ENCODE measurements at regions not wholly inside any gene's neighbourhood (a gene's known extent, or its start where the extent isn't known, plus 50 kb on each side); places are given as distances from the start of the nearest gene placed in this dataset.

DNA sequence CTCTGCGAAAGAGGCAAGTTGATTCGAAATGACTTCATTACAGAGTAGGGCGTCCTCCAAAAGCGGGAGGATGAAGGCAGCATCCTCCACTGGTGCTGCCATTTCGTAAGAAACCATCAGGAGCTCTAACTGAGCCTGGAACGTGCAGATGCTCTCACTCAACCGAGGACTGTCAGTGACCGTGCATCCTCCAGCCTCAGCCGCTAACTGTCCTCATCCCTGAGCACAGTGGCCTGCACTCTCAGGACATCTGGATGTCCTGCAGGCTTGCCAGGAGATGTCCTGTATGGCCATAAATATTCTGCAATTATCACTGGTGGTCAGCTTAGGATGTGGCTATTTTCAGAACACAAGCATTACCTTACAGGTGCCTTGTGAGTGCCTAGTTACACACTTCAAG is 107.1 kb upstream of the ADRA2C start:
- Histone ChIP-seq H3K4me1 (ENCODE audit: control insufficient read depth in 2 of 2, insufficient read depth in 2 of 2, low read length in 2 of 2) (no peaks in the 10 kb centered on the region), H3K9ac (ENCODE audit: low read depth in 1 of 2, low read length in 2 of 2) (no peak overlapping the region), H3K4me3 (ENCODE audit: low read length in 2 of 2) (no peak overlapping the region), H3K27ac (ENCODE audit: low read depth in 2 of 2, low read length in 2 of 2) (no peak overlapping the region), H3K36me3 (ENCODE audit: control insufficient read depth in 2 of 2, insufficient read depth in 2 of 2, low read length in 2 of 2) (no peaks in the 10 kb centered on the region), H3K9me3 (ENCODE audit: control insufficient read depth in 2 of 2, low read length in 2 of 2) (no peaks in the 10 kb centered on the region), H3K27me3 (ENCODE audit: control insufficient read depth in 2 of 2, insufficient read depth in 2 of 2, low read length in 2 of 2) (peaks cover 2 to 4% of the 10 kb centered on the region in 2 donors)

DNA sequence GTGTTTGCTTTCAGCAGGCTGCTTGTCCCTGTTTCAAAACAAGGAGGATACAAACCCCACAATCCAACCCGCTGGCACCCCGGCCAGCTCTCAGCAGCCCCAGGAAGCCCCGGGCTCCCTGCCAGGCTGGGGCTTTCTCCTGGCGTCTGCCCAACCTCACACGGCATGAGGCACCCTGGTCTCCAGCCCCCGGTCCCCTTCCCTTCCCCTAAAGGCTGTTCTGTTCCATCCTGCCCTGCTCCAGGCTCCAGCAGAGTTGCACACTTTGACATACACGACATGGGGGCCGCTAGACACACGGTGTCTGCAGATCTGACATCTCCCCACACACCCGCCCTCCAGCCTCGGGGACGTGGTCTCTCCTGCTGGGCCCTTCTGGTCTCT is 107.7 kb upstream of the ADRA2C start:
- peaks cover 2 to 4% of the 10 kb centered on the region in 2 donors for H3K27me3 ChIP-seq (ENCODE audit: control insufficient read depth in 2 of 2, insufficient read depth in 2 of 2, low read length in 2 of 2)
- no peak overlapping the region for H3K9ac ChIP-seq (ENCODE audit: low read depth in 1 of 2, low read length in 2 of 2)
- no peak overlapping the region for H3K27ac ChIP-seq (ENCODE audit: low read depth in 2 of 2, low read length in 2 of 2)
- no peak overlapping the region for H3K4me3 ChIP-seq (ENCODE audit: low read length in 2 of 2)
- no peaks in the 10 kb centered on the region for H3K4me1 ChIP-seq (ENCODE audit: control insufficient read depth in 2 of 2, insufficient read depth in 2 of 2, low read length in 2 of 2)
- no peaks in the 10 kb centered on the region for H3K9me3 ChIP-seq (ENCODE audit: control insufficient read depth in 2 of 2, low read length in 2 of 2)
- no peaks in the 10 kb centered on the region for H3K36me3 ChIP-seq (ENCODE audit: control insufficient read depth in 2 of 2, insufficient read depth in 2 of 2, low read length in 2 of 2)

DNA sequence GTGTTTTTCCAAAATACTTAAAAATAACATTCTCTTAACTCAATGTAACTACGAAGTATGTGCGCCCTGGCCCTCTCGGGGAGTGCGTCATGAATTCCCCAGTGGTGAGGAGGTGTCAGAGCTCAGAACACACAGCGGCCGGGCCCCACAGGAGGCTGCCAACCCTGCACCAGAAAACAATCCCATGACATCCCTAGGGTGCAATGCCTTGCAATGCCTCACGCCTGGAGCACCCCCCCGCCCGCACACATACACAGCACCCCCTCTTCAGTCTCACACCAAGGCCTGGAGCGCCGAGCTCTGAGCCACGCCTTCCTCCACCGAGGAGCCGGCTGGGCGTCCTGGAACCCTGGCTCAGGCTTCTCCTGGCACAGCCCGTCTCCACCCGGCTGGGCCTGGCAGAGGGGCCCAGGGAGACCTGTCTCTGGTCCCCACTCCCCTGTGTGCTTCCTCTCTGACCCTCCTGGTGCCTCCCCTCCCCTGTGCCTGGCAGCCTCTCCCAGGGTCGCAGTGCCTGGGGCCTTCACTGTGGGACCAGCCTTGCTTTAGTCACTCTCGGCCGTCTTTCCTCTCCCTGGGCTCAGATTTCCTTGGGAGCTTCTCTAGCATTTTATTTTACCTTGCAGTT is 108.2 kb upstream of the ADRA2C start:
- Histone ChIP-seq H3K27ac (ENCODE audit: low read depth in 2 of 2, low read length in 2 of 2) (no peak overlapping the region), H3K4me1 (ENCODE audit: control insufficient read depth in 2 of 2, insufficient read depth in 2 of 2, low read length in 2 of 2) (no peaks in the 10 kb centered on the region), H3K9me3 (ENCODE audit: control insufficient read depth in 2 of 2, low read length in 2 of 2) (no peaks in the 10 kb centered on the region), H3K4me3 (ENCODE audit: low read length in 2 of 2) (no peak overlapping the region), H3K9ac (ENCODE audit: low read depth in 1 of 2, low read length in 2 of 2) (no peak overlapping the region), H3K27me3 (ENCODE audit: control insufficient read depth in 2 of 2, insufficient read depth in 2 of 2, low read length in 2 of 2) (peaks cover 2 to 4% of the 10 kb centered on the region in 2 donors), H3K36me3 (ENCODE audit: control insufficient read depth in 2 of 2, insufficient read depth in 2 of 2, low read length in 2 of 2) (no peaks in the 10 kb centered on the region)

DNA sequence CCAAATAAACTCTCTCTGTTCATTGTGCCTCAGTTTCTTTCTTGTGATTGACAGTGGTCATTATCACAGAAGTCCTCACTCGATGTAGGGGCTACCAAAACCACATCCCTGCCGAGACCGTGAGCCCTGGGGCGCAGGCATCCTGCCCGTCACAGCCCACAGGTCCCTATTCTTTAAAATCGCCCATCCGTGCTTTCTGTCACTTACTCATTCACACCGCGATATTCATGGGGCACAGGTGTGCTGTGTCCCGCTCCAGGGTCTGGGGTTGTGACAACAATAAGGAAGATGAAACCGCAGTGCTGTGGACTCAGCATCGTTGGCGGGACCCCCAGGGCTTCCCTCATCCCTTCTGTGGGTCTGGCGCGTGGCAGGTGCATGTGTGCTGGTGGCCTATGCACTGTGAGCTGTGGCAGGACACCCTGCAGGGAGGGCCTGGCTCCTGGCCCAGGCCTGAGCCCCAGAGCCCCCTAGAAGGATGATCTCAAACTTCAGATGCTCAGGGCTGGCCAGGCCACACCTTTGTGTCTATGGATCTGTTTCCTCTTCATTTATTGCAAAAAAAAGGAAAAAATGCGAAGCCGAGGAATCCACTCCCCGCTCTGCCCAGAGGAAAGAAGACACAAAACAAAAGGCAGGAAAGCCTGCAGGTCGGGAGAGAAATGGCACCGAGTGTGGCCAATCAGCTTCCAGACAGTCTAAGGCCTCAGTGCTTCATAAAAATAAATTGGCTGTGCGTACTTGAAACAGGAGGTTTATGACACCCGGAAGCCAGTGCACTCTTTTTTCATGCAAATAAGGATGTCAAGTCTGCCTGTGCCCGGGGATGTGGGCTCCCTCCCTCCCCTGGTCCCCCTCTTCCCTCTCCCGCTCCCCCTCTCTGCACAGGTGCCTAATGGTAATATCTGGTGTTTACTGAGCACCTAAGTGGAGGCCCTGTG is 109.5 kb upstream of the ADRA2C start:
- Histone ChIP-seq H3K27me3 (ENCODE audit: control insufficient read depth in 2 of 2, insufficient read depth in 2 of 2, low read length in 2 of 2) (peaks cover 2 to 4% of the 10 kb centered on the region in 2 donors), H3K36me3 (ENCODE audit: control insufficient read depth in 2 of 2, insufficient read depth in 2 of 2, low read length in 2 of 2) (no peaks in the 10 kb centered on the region), H3K9ac (ENCODE audit: low read depth in 1 of 2, low read length in 2 of 2) (no peak overlapping the region), H3K4me1 (ENCODE audit: control insufficient read depth in 2 of 2, insufficient read depth in 2 of 2, low read length in 2 of 2) (no peaks in the 10 kb centered on the region), H3K9me3 (ENCODE audit: control insufficient read depth in 2 of 2, low read length in 2 of 2) (no peaks in the 10 kb centered on the region), H3K4me3 (ENCODE audit: low read length in 2 of 2) (no peak overlapping the region), H3K27ac (ENCODE audit: low read depth in 2 of 2, low read length in 2 of 2) (no peak overlapping the region)

DNA sequence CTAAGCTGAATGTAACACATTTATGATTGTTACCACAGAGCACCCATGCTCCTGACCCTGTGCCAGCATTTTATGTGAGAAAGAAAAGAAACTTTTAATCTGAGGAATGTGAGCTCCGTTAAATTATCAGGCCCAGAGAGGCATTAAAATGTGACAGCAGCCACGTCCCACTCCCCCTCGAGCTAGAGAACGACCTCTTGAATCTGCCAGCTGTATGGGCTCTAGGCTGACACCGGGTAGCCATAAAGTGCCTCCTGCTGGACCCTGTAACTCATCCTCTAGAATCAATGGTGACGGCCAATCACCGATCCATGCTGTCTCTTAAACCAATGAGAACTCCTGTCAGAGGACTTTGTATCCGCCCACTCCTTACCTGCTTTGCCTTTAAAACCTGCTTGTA is 110.2 kb upstream of the ADRA2C start:
- Histone ChIP-seq H3K9me3 (ENCODE audit: control insufficient read depth in 2 of 2, low read length in 2 of 2) (no peaks in the 10 kb centered on the region), H3K9ac (ENCODE audit: low read depth in 1 of 2, low read length in 2 of 2) (no peak overlapping the region), H3K4me1 (ENCODE audit: control insufficient read depth in 2 of 2, insufficient read depth in 2 of 2, low read length in 2 of 2) (no peaks in the 10 kb centered on the region), H3K27me3 (ENCODE audit: control insufficient read depth in 2 of 2, insufficient read depth in 2 of 2, low read length in 2 of 2) (peaks cover 2 to 8% of the 10 kb centered on the region in 2 donors), H3K4me3 (ENCODE audit: low read length in 2 of 2) (no peak overlapping the region), H3K36me3 (ENCODE audit: control insufficient read depth in 2 of 2, insufficient read depth in 2 of 2, low read length in 2 of 2) (no peaks in the 10 kb centered on the region), H3K27ac (ENCODE audit: low read depth in 2 of 2, low read length in 2 of 2) (no peak overlapping the region)

DNA sequence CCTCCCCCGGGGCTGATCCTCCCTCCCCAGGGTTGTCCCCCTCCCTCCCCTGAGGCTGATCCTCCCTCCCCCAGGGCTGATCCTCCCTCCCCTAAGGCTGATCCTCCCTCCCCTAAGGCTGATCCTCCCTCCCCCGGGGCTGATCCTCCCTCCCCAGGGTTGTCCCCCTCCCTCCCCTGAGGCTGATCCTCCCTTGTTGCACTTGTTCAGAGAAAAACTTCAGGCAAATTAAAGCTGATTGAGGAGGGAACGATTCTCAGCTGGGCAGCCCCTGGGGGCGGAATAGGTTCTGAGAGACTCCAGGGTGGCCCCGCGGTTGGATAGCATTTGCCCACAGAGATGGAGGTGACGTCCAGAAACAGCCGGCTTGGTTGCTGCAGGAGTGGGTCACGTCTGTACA is 110.7 kb upstream of the ADRA2C start:
- no peak overlapping the region for H3K9ac ChIP-seq (ENCODE audit: low read depth in 1 of 2, low read length in 2 of 2)
- no peaks in the 10 kb centered on the region for H3K9me3 ChIP-seq (ENCODE audit: control insufficient read depth in 2 of 2, low read length in 2 of 2)
- H3K4me1 ChIP-seq (ENCODE audit: control insufficient read depth in 2 of 2, insufficient read depth in 2 of 2, low read length in 2 of 2) = no peaks in the 10 kb centered on the region
- H3K27me3 ChIP-seq (ENCODE audit: control insufficient read depth in 2 of 2, insufficient read depth in 2 of 2, low read length in 2 of 2) = peaks cover 2 to 7% of the 10 kb centered on the region in 2 donors
- no peaks in the 10 kb centered on the region for H3K36me3 ChIP-seq (ENCODE audit: control insufficient read depth in 2 of 2, insufficient read depth in 2 of 2, low read length in 2 of 2)
- H3K4me3 ChIP-seq (ENCODE audit: low read length in 2 of 2) = no peak overlapping the region
- H3K27ac ChIP-seq (ENCODE audit: low read depth in 2 of 2, low read length in 2 of 2) = no peak overlapping the region

DNA sequence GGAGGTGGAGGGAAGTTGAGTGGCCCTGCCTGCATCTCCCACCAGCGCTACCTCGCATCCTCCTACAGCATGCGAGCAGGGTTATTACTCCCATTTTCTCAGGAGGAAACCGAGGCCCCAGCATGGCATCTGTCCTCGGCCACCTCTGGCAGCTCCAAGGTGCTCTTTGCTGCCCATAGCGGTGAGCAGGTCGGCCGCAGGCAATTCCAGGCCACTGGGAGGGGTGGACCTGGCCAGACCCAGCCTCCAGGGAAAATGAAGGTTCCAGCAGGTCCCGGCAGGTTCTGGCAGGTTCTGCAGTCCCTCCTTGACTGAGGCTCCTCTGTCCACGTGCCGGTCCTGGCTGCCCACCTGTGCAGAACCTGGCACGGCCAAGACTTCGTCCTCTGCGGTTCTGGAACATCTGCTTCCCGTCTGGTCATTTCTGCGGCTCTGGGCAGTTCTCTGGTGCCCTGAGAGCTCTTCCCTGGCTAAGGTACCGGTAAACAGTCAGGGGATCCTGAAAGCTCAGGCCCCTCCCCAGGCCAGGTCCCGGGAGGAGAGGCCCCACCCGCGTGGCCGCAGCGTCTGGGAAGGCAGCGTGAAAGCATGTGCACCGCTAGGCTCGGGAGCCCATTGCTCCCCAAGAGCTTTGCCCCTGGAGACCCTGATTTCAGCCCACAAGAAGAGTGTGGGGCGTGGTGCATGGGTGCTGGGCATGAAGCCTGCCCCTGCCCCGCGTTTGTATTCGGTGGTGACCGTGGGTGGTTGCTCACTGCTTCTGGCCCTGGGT is 112.0 kb upstream of the ADRA2C start:
- H3K27ac ChIP-seq (ENCODE audit: low read depth in 2 of 2, low read length in 2 of 2) = no peak overlapping the region

DNA sequence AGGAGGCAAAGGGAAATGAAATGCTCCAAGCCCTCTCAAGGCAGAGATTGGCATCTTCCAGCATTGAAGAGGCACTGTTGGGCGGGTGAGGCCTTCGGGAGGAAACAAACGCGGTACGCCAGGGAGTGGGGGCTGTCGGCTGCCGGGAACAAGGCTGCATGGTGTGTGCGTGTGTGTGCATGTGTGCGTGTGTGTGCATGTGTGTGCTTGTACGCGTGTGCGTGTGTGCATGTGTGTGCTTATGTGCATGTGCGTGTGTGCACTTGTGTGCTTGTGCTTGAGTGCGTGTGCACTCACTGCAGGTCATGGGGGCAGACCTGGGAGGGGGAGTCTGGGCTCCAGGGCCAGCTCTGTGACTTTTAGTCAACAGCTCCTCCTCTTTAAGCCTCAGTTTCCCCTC is 113.6 kb upstream of the ADRA2C start:
- H3K9me3 ChIP-seq (ENCODE audit: control insufficient read depth in 2 of 2, low read length in 2 of 2) = no peaks in the 10 kb centered on the region
- H3K36me3 ChIP-seq (ENCODE audit: control insufficient read depth in 2 of 2, insufficient read depth in 2 of 2, low read length in 2 of 2) = no peaks in the 10 kb centered on the region
- H3K4me3 ChIP-seq (ENCODE audit: low read length in 2 of 2) = no peak overlapping the region
- no peaks in the 10 kb centered on the region for H3K4me1 ChIP-seq (ENCODE audit: control insufficient read depth in 2 of 2, insufficient read depth in 2 of 2, low read length in 2 of 2)
- H3K27me3 ChIP-seq (ENCODE audit: control insufficient read depth in 2 of 2, insufficient read depth in 2 of 2, low read length in 2 of 2) = peaks cover 0 to 9% of the 10 kb centered on the region in 2 donors
- no peak overlapping the region for H3K9ac ChIP-seq (ENCODE audit: low read depth in 1 of 2, low read length in 2 of 2)
- H3K27ac ChIP-seq (ENCODE audit: low read depth in 2 of 2, low read length in 2 of 2) = no peak overlapping the region

More for the DNA sequence above, 112.0 kb upstream of the ADRA2C start:
- Histone ChIP-seq H3K36me3 (ENCODE audit: control insufficient read depth in 2 of 2, insufficient read depth in 2 of 2, low read length in 2 of 2) (no peaks in the 10 kb centered on the region), H3K27me3 (ENCODE audit: control insufficient read depth in 2 of 2, insufficient read depth in 2 of 2, low read length in 2 of 2) (peaks cover 0 to 5% of the 10 kb centered on the region in 2 donors), H3K4me3 (ENCODE audit: low read length in 2 of 2) (no peak overlapping the region), H3K9ac (ENCODE audit: low read depth in 1 of 2, low read length in 2 of 2) (no peak overlapping the region), H3K9me3 (ENCODE audit: control insufficient read depth in 2 of 2, low read length in 2 of 2) (no peaks in the 10 kb centered on the region), H3K4me1 (ENCODE audit: control insufficient read depth in 2 of 2, insufficient read depth in 2 of 2, low read length in 2 of 2) (no peaks in the 10 kb centered on the region)

DNA sequence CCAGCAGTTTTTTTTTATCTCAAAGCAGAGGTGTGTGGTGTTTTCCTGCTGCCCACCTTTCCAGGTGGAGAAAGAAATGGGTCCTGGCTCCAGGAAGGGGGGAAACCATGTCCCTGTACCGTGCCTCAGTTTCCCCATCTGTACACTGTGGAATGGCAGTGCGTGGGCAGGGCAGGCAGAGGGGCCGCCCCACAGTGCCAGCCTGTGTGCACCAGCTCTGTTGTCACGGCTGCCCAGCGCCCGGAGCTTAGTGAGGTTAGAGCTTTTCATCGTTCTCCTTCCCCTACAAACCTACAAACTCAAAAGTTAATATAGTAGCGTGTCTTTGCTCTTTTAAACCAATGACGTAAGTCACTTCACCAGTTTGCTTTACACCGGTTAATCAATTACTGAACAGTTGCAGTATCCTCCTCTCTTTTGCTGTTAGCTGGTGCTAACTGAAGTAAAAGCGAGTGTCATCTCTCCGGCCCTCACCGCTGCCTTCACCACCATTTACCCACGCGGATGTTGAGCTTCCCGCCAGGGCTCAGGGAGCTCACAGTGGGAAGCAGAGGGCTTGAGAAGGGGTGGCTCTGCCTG is 114.8 kb upstream of the ADRA2C start:
- H3K36me3 ChIP-seq (ENCODE audit: control insufficient read depth in 2 of 2, insufficient read depth in 2 of 2, low read length in 2 of 2) = no peaks in the 10 kb centered on the region

More for the DNA sequence above, 114.8 kb upstream of the ADRA2C start:
- H3K4me3 ChIP-seq (ENCODE audit: low read length in 2 of 2) = no peak overlapping the region
- no peaks in the 10 kb centered on the region for H3K4me1 ChIP-seq (ENCODE audit: control insufficient read depth in 2 of 2, insufficient read depth in 2 of 2, low read length in 2 of 2)
- H3K27me3 ChIP-seq (ENCODE audit: control insufficient read depth in 2 of 2, insufficient read depth in 2 of 2, low read length in 2 of 2) = peaks cover 0 to 9% of the 10 kb centered on the region in 2 donors
- H3K27ac ChIP-seq (ENCODE audit: low read depth in 2 of 2, low read length in 2 of 2) = no peak overlapping the region
- no peaks in the 10 kb centered on the region for H3K9me3 ChIP-seq (ENCODE audit: control insufficient read depth in 2 of 2, low read length in 2 of 2)
- no peak overlapping the region for H3K9ac ChIP-seq (ENCODE audit: low read depth in 1 of 2, low read length in 2 of 2)
